DND-41 (cell line): ENCODE measurements at regions not wholly inside any gene's neighbourhood (a gene's known extent, or its start where the extent isn't known, plus 50 kb on each side); places are given as distances from the start of the nearest gene placed in this dataset.

Experiments
- CTCF ChIP-seq: IDR thresholded peaks from 2 replicates; pipeline ENCODE4 v1.5.1; 2012; ENCODE audit warnings: borderline replicate concordance, low read length, moderate library complexity, mild to moderate bottlenecking; ENCODE audit not compliant: poor library complexity, severe bottlenecking; ENCODE audit errors: extremely low read depth
- EZH2 ChIP-seq: IDR thresholded peaks from 3 replicates; pipeline ENCODE4 v1.6.1; 2012; ENCODE audit warnings: borderline replicate concordance, low read depth, mild to moderate bottlenecking, moderate library complexity, low read length, inconsistent platforms; ENCODE audit not compliant: severe bottlenecking

DNA sequence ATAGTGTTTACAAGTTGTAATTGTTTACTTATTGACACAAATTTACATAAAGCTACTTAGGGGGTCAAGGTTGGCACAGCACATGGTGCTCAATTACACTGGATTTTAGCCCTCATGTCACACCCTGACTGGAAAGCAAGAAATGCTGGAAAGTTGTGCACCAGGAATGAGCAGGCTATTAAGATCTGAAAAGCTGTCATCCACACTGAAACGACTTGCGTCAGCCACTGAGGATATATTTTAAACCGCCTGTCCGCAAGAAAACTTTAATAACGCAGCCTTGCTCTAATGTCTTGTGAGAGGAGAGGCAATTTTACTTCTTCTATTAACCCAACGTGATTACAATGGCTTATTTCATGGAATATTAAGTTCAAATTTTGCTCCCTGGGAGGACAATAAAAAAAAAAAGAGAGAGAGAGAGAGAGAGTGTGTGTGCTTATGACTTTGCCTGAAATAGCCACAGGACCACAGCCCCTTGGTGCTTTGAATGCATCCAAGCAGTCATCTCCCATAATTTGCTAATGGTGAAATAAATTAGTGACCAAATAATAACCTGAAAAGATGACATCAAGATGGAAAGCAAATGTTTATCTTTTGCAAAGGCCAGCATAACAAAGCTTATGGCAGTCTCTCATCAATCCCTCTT is 425.4 kb upstream of the PSMD7 start:
- TF ChIP-seq CTCF (no peak), EZH2 (no peak)
